K562 (cell line): ENCODE measurements at regions not wholly inside any gene's neighbourhood (a gene's known extent, or its start where the extent isn't known, plus 50 kb on each side); places are given as distances from the start of the nearest gene placed in this dataset.

Experiments
- ATAC-seq: fragments of 200-7000 bp; cut with Tn5 transposase; 3 replicates; pipeline ENCODE4 v1.9.1; 2020; ENCODE audit warnings: moderate library complexity
- BruUV-seq: library from RNA; stranded (reverse); fragments of 400-500 nt; replicated peaks from 2 replicates; lab custom pipeline; 2021; lab: Mats Ljungman, UMichigan
- CTCF ChIA-PET: fragments of 300-600 bp; formaldehyde crosslinking; extraction: SDS; loops from one replicate; lab custom pipeline; 2021; ENCODE audit warnings: low intra/inter-chr PET ratio; lab: Yijun Ruan, JAX
- POLR2A ChIA-PET: fragments of 300-600, 350-650 bp; sonication (Branson Sonifier 250); formaldehyde crosslinking; extraction: SDS; loops from one replicate; lab custom pipeline; 2021; ENCODE audit warnings: antibody characterized with exemption, inconsistent platforms; lab: Yijun Ruan, JAX
- DNase-seq, 4 experiments: peaks; one replicate each; pipeline versions ENCODE4 v3.0.0 to v3.0.0-alpha.2; 2011 to 2018; ENCODE audit warnings: low spot score in 3 of 4, mixed read lengths in 3 of 4; ENCODE audit errors: extremely low read depth in 1 of 4
- FAIRE-seq: peaks from 2 replicates; lab custom pipeline; 2011; peaks lifted over from hg19 to GRCh38; lab: Jason Lieb, UNC
- H2AFZ ChIP-seq: 2 replicates; pipeline ENCODE4 v1.6.0; 2011; ENCODE audit warnings: low read depth, low read length, control low read depth, inconsistent platforms
- H3K27ac ChIP-seq: fragments of 200-600 bp; 3 replicates; pipeline ENCODE4 v1.8.0; 2011; ENCODE audit warnings: low read depth, mild to moderate bottlenecking, control low read depth, inconsistent platforms, low read length, moderate library complexity, mixed read lengths; ENCODE audit errors: extremely low read depth
- H3K27me3 ChIP-seq, 2 experiments: fragments of 300-600 bp in 1 of 2; 2 replicates in 1 of 2; 3 replicates in 1 of 2; pipeline versions ENCODE4 v1.6.0 to v1.8.0; 2011; ENCODE audit warnings: inconsistent platforms in 2 of 2, low read length in 2 of 2, mild to moderate bottlenecking in 1 of 2, mixed read lengths in 1 of 2, moderate library complexity in 1 of 2; ENCODE audit not compliant: control insufficient read depth in 2 of 2, insufficient read depth in 2 of 2
- H3K36me3 ChIP-seq: fragments of 300-600 bp; 3 replicates; pipeline ENCODE4 v1.8.0; 2011; ENCODE audit warnings: mild to moderate bottlenecking, low read length, inconsistent platforms; ENCODE audit not compliant: control insufficient read depth, insufficient read depth
- H3K4me1 ChIP-seq, 2 experiments: fragments of 200-600 bp in 1 of 2; replicated peaks in 1 of 2; 2 replicates in 1 of 2; 3 replicates in 1 of 2; pipeline versions ENCODE4 v1.5.1 to v1.8.0; 2011; ENCODE audit warnings: inconsistent platforms in 2 of 2, low read length in 2 of 2, mild to moderate bottlenecking in 1 of 2, mixed read lengths in 1 of 2, moderate library complexity in 1 of 2; ENCODE audit not compliant: control insufficient read depth in 2 of 2, insufficient read depth in 2 of 2
- H3K4me2 ChIP-seq: 2 replicates; pipeline ENCODE4 v1.6.1; 2011; ENCODE audit warnings: low read length, control low read depth, inconsistent platforms, mixed read lengths; ENCODE audit not compliant: insufficient read depth
- H3K4me3 ChIP-seq: fragments of 200-600 bp; sonication (generic), shearing (Covaris generic); 2 replicates; pipeline ENCODE4 v1.5.1; 2016; ENCODE audit warnings: control low read depth, inconsistent platforms
- H3K79me2 ChIP-seq: fragments of 200-600 bp; 3 replicates; pipeline ENCODE4 v1.8.0; 2011; ENCODE audit warnings: low read length, inconsistent platforms; ENCODE audit not compliant: control insufficient read depth, insufficient read depth
- H3K9ac ChIP-seq, 2 experiments: 2 replicates each; pipeline versions ENCODE4 v1.6.0 to v1.6.1; 2011; ENCODE audit warnings: low read depth in 2 of 2, low read length in 2 of 2, control low read depth in 1 of 2, inconsistent platforms in 1 of 2, mild to moderate bottlenecking in 1 of 2, mixed read lengths in 1 of 2; ENCODE audit not compliant: insufficient read depth in 1 of 2
- H3K9me1 ChIP-seq: one replicate; pipeline ENCODE4 v1.6.0; 2011; ENCODE audit warnings: inconsistent platforms, mild to moderate bottlenecking, low read length, moderate library complexity; ENCODE audit not compliant: control insufficient read depth, insufficient read depth
- H3K9me3 ChIP-seq: replicated peaks from 2 replicates; pipeline ENCODE4 v1.5.1; 2011; ENCODE audit warnings: low read depth, low read length, inconsistent platforms; ENCODE audit not compliant: control insufficient read depth, insufficient read depth
- H4K20me1 ChIP-seq: replicated peaks from 2 replicates; pipeline ENCODE4 v1.6.1; 2011; ENCODE audit warnings: low read length, inconsistent platforms, mixed read lengths; ENCODE audit not compliant: control insufficient read depth, insufficient read depth
- CBFB ChIP-seq: sonication (generic); formaldehyde crosslinking; IDR thresholded peaks from 2 replicates; pipeline ENCODE4 v1.4.0; 2020; ENCODE audit warnings: mild to moderate bottlenecking, missing genetic modification reagents
- KDM1A ChIP-seq, 2 experiments: fragments of 450-650 bp; IDR thresholded peaks; 2 replicates each; pipeline ENCODE4 v1.6.1; 2016; ENCODE audit warnings: mild to moderate bottlenecking in 2 of 2
- NFRKB ChIP-seq: fragments of 450-650 bp; IDR thresholded peaks from 2 replicates; pipeline ENCODE4 v1.6.1; 2016; ENCODE audit warnings: low read depth
- PHF20 ChIP-seq: fragments of 450-650 bp; IDR thresholded peaks from 2 replicates; pipeline ENCODE4 v1.6.1; 2018; ENCODE audit not compliant: partially characterized antibody
- ZKSCAN3 ChIP-seq: fragments of 250-450 bp; sonication (Bioruptor Pico); IDR thresholded peaks from 2 replicates; pipeline ENCODE4 v1.4.0; 2020
- ZNF239 ChIP-seq: fragments of 250-450 bp; sonication (Bioruptor Pico); IDR thresholded peaks from 2 replicates; pipeline ENCODE4 v1.4.0; 2020; ENCODE audit warnings: mild to moderate bottlenecking
- WGBS: fragments of 100-300 bp; shearing (Covaris generic); methylation state at CpG from one replicate; pipeline ENCODE4 v1.1.6; 2016; ENCODE audit warnings: low coverage, mixed read lengths; ENCODE audit not compliant: insufficient coverage; ENCODE audit errors: missing lambda C conversion rate; 5-methylcytosine and 5-hydroxymethylcytosine counted together
- in situ Hi-C: fragments of 300-500 bp; cut with MboI; formaldehyde crosslinking; loops from 4 replicates; pipeline ENCODE4 v1.15.0; 2018; ENCODE audit warnings: inconsistent platforms, mixed read lengths
- intact Hi-C: fragments of 100-400 bp; cut with micrococcal nuclease; formaldehyde crosslinking; loops from 2 replicates; pipeline ENCODE4 v1.14.2; 2022

- Histone ChIP-seq H3K27me3 (no peaks in the 10 kb centered on the region), H3K79me2 (no peaks in the 10 kb centered on the region), H2AFZ (no peak overlapping the region), H3K9ac (no peak overlapping the region), H3K36me3 (no peaks in the 10 kb centered on the region; the same call in 2 of the 3 replicates), H3K4me3 (no peak overlapping the region), H4K20me1 (no peaks in the 10 kb centered on the region), H3K27ac (no peak overlapping the region; the same call in 2 of the 3 replicates), H3K4me2 (peak overlapping the region; percentile 0; the same call in 1 of the 2 replicates), H3K9me3 (no peaks in the 10 kb centered on the region; the same call in 1 of the 2 replicates), H3K4me1 (peaks cover 5 to 22% of the 10 kb centered on the region in 2 experiments; a peak in 4 of 5 replicates), H3K9me1 (no peaks in the 10 kb centered on the region)
- FAIRE-seq (peak; percentile 11), DNase-seq (no peak), ATAC-seq (no peak)
- 91% methylated on average over 9 of the region's 9 CpGs for WGBS
- TF ChIP-seq ZKSCAN3 (CRISPR knock-in tag) (no peak), PHF20 (peak; percentile 78), NFRKB (peak; percentile 74; the same call in 1 of the 2 replicates), CBFB (0 out of 2 replicates have a peak, but pooled peaks have one; percentile 9), ZNF239 (CRISPR knock-in tag) (no peak), KDM1A (IDR thresholded peaks at IDR 0.05) (0 out of 4 replicates have a peak, but pooled peaks of 1 of the 2 experiments have one; percentile 8)
- in situ Hi-C loops (no loop called here), intact Hi-C loops (no loop called here)
- no TSS peak for BruUV-seq
- POLR2A ChIA-PET: interaction anchor here (0.6 to 2.3 kb wide), 2 partner anchors 10 to 16 kb away, joined by 3 to 7 read pairs; no protein-coding TSS in a partner anchor
- CTCF ChIA-PET: no interaction called here
Measured at GRCh38 chr12:116375278-116375842, 97.9 kb upstream of the MED13L start.
